Muscle of arm (tissue), 1 donor: ENCODE measurements at regions not wholly inside any gene's neighbourhood (a gene's known extent, or its start where the extent isn't known, plus 50 kb on each side); places are given as distances from the start of the nearest gene placed in this dataset.

Experiments used
- DNase-seq: peaks from one replicate; pipeline ENCODE4 v3.0.0-alpha.2; 2013

- no peak for DNase-seq
These were observed 100.8 kb upstream of the ASAP2 start for GRCh38 chr2:9105601-9106337.

GRCh38 chr2:9103663-9104277 is 100.3 kb upstream of the MBOAT2 start:
- DNase-seq, result no peak

- DNase-seq, result no peak
These were observed 99.6 kb upstream of the MBOAT2 start for GRCh38 chr2:9102861-9103662.

- DNase-seq, result no peak
These were observed 98.4 kb upstream of the MBOAT2 start for GRCh38 chr2:9101763-9102425.

- DNase-seq, result no peak
These were observed 96.8 kb upstream of the MBOAT2 start for GRCh38 chr2:9100080-9100876.

GRCh38 chr2:9099341-9099751 is 95.9 kb upstream of the MBOAT2 start:
- DNase-seq, result no peak

- no peak for DNase-seq
These were observed 94.4 kb upstream of the MBOAT2 start for GRCh38 chr2:9097892-9098291.

GRCh38 chr2:9097239-9097638 is 93.8 kb upstream of the MBOAT2 start:
- DNase-seq, result no peak

- no peak for DNase-seq
These were observed 93.3 kb upstream of the MBOAT2 start for GRCh38 chr2:9096761-9097160.

GRCh38 chr2:9095690-9096089 is 92.2 kb upstream of the MBOAT2 start:
- no peak for DNase-seq

GRCh38 chr2:9095226-9095625 is 91.7 kb upstream of the MBOAT2 start:
- DNase-seq, result no peak

GRCh38 chr2:9094117-9094516 is 90.6 kb upstream of the MBOAT2 start:
- DNase-seq, result no peak

GRCh38 chr2:9093324-9093723 is 89.8 kb upstream of the MBOAT2 start:
- DNase-seq, result no peak

GRCh38 chr2:9092383-9093282 is 89.1 kb upstream of the MBOAT2 start:
- DNase-seq, result no peak

- DNase-seq, result no peak
These were observed 88.3 kb upstream of the MBOAT2 start for GRCh38 chr2:9091811-9092210.

- no peak for DNase-seq
These were observed 86.3 kb upstream of the MBOAT2 start for GRCh38 chr2:9089831-9090230.

GRCh38 chr2:9087121-9087681 is 83.7 kb upstream of the MBOAT2 start:
- DNase-seq, result no peak

- DNase-seq, result no peak
These were observed 83.0 kb upstream of the MBOAT2 start for GRCh38 chr2:9086465-9086864.

- no peak for DNase-seq
These were observed 81.9 kb upstream of the MBOAT2 start for GRCh38 chr2:9085353-9085752.

- no peak for DNase-seq
These were observed 79.8 kb upstream of the MBOAT2 start for GRCh38 chr2:9083287-9083686.
